ENCODE measurements at regions not wholly inside any gene's neighbourhood (a gene's known extent, or its start where the extent isn't known, plus 50 kb on each side); places are given as distances from the start of the nearest gene placed in this dataset.
"Not testable (repeated sequence)": the region's sequence is repeated elsewhere in the genome, so short reads cannot be mapped to it uniquely, and the experiment has no call there.

DNA sequence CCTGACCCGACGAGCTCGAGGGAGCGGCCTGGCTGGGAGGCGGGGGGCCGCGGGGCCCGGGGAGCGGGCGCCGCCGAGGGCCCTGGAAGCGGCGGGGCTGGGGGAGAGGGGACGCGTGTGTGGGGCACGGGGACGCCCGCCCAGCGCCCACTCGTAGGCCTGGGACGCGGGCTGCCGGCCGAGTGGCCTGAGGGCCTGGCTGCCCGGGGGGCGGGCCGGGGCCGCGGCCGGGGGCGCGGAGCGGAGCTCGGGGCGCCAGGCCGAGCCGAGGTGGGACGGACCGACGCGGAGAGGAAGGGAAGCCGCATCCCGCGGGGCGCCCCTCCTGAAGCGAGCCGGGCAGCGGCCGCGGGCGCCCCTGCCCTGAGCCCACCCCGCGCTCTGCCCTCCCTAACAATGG is 129.9 kb upstream of the PLEKHM1 start:
- TF ChIP-seq POLR2A (IDR thresholded peaks at IDR 0.05); CTCF (IDR thresholded peaks at IDR 0.05 in 8 of 11, conservative IDR thresholded peaks at IDR 0.05 in 3 of 11): not testable (repeated sequence)
